ENCODE measurements at regions not wholly inside any gene's neighbourhood (a gene's known extent, or its start where the extent isn't known, plus 50 kb on each side); places are given as distances from the start of the nearest gene placed in this dataset.

GRCh38 chr5:58148254-58148775 lies 311.6 kb downstream of the PLK2 start:
- TF ChIP-seq, protein P1, sequence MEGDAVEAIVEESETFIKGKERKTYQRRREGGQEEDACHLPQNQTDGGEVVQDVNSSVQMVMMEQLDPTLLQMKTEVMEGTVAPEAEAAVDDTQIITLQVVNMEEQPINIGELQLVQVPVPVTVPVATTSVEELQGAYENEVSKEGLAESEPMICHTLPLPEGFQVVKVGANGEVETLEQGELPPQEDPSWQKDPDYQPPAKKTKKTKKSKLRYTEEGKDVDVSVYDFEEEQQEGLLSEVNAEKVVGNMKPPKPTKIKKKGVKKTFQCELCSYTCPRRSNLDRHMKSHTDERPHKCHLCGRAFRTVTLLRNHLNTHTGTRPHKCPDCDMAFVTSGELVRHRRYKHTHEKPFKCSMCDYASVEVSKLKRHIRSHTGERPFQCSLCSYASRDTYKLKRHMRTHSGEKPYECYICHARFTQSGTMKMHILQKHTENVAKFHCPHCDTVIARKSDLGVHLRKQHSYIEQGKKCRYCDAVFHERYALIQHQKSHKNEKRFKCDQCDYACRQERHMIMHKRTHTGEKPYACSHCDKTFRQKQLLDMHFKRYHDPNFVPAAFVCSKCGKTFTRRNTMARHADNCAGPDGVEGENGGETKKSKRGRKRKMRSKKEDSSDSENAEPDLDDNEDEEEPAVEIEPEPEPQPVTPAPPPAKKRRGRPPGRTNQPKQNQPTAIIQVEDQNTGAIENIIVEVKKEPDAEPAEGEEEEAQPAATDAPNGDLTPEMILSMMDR (IDR thresholded peaks at IDR 0.05), result no peak
- TF ChIP-seq EZH2 (IDR thresholded peaks at IDR 0.05), result no peak
